HG03378 (cell line): ENCODE measurements at regions not wholly inside any gene's neighbourhood (a gene's known extent, or its start where the extent isn't known, plus 50 kb on each side); places are given as distances from the start of the nearest gene placed in this dataset.

ENCODE experiments used
- ATAC-seq: cut with Tn5 transposase; IDR thresholded peaks from one replicate; pipeline ENCODE4 v1.9.1; 2021; ENCODE audit warnings: mild to moderate bottlenecking, moderate library complexity; ENCODE audit not compliant: unreplicated experiment

- ATAC-seq: no peak
Observed at GRCh38 chr6:45742591-45742990, 273.1 kb downstream of the CLIC5 start.

GRCh38 chr6:45741437-45742171 is 274.1 kb downstream of the CLIC5 start:
- ATAC-seq: peak; percentile 63

GRCh38 chr6:45739058-45739457 is 276.6 kb downstream of the CLIC5 start:
- ATAC-seq: no peak

- no peak for ATAC-seq
Observed at GRCh38 chr6:45738057-45738455, 277.6 kb downstream of the CLIC5 start.

- peak; percentile 71 for ATAC-seq
Observed at GRCh38 chr6:45737331-45738056, 278.2 kb downstream of the CLIC5 start.

- no peak for ATAC-seq
Observed at GRCh38 chr6:45736134-45736533, 279.5 kb downstream of the CLIC5 start.

GRCh38 chr6:45732731-45733130 is 282.9 kb downstream of the CLIC5 start:
- ATAC-seq: no peak

GRCh38 chr6:45730232-45730631 is 285.4 kb downstream of the CLIC5 start:
- ATAC-seq: no peak

GRCh38 chr6:45728674-45729073 is 287.0 kb downstream of the CLIC5 start:
- no peak for ATAC-seq

GRCh38 chr6:45727819-45728449 is 287.7 kb downstream of the CLIC5 start:
- no peak for ATAC-seq

- no peak for ATAC-seq
Observed at GRCh38 chr6:45727228-45727627, 288.4 kb downstream of the CLIC5 start.

- ATAC-seq: no peak
Observed at GRCh38 chr6:45726444-45726843, 289.2 kb downstream of the CLIC5 start.

- no peak for ATAC-seq
Observed at GRCh38 chr6:45724511-45724910, 291.1 kb downstream of the CLIC5 start.

- no peak for ATAC-seq
Observed at GRCh38 chr6:45724027-45724426, 291.6 kb downstream of the CLIC5 start.

- no peak for ATAC-seq
Observed at GRCh38 chr6:45722876-45723275, 292.8 kb downstream of the CLIC5 start.

- ATAC-seq: no peak
Observed at GRCh38 chr6:45721665-45722064, 294.0 kb downstream of the CLIC5 start.

- ATAC-seq: no peak
Observed at GRCh38 chr6:45718871-45719270, 296.8 kb downstream of the CLIC5 start.

GRCh38 chr6:45718131-45718530 is 297.5 kb downstream of the CLIC5 start:
- no peak for ATAC-seq

GRCh38 chr6:45717715-45718114 is 297.9 kb downstream of the CLIC5 start:
- ATAC-seq: no peak

- no peak for ATAC-seq
Observed at GRCh38 chr6:45717027-45717426, 298.6 kb downstream of the CLIC5 start.

GRCh38 chr6:45715508-45715803 is 300.2 kb downstream of the CLIC5 start:
- ATAC-seq: no peak
